ENCODE measurements at regions not wholly inside any gene's neighbourhood (a gene's known extent, or its start where the extent isn't known, plus 50 kb on each side); places are given as distances from the start of the nearest gene placed in this dataset.

DNA sequence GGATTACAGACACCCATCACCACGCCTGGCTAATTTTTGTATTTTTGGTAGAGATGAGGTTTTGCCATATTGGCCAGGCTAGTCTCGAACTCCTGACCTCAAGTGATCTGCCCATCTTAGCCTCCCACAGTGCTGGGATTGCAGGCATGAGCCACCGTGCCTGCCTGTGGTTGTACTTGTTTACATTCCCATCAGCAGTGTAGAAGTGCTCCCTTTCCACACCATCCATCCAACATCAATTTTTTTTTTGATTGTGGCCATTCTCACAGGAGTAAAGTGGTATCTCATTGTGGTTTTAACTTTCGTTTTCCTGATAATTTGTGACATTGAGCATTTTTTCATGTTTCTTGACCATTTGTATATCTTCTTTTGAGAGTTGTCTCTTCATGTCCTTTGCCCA lies 1019.4 kb upstream of the SLC10A2 start:
- no peaks in the 10 kb centered on the region for H3K27me3 Mint-ChIP-seq (ENCODE audit: insufficient read depth, low read depth, poor library complexity)

More for the DNA sequence above, 1019.4 kb upstream of the SLC10A2 start:
- Mint-ChIP-seq H3K4me3 (no peak overlapping the region), H3K9me3 (peaks cover 7% of the 10 kb centered on the region; the same call in 2 of the 3 replicates), H3K36me3 (ENCODE audit: low read depth) (no peaks in the 10 kb centered on the region; the same call in 1 of the 3 replicates), H3K27ac (no peak overlapping the region), H3K4me1 (no peaks in the 10 kb centered on the region)
- no peak overlapping the region for H3K4me2 ChIP-seq
- no peak overlapping the region for H2AFZ ChIP-seq
- no peaks in the 10 kb centered on the region for H3K79me2 ChIP-seq (replicated peaks; ENCODE audit: insufficient read depth)
- no peaks in the 10 kb centered on the region for H3K9me2 ChIP-seq (ENCODE audit: insufficient read depth)
- no peaks in the 10 kb centered on the region for H3K27me3 ChIP-seq (ENCODE audit: insufficient read depth)
- H3K36me3 ChIP-seq (ENCODE audit: insufficient read depth), result no peaks in the 10 kb centered on the region
- no peak overlapping the region for H3K4me3 ChIP-seq
- DNase-seq (ENCODE audit: low spot score) (no peak), ATAC-seq (no peak)
- H3F3A ChIP-seq (replicated peaks; ENCODE audit: low read depth), result no peaks in the 10 kb centered on the region
- TF ChIP-seq POLR2AphosphoS5 (IDR thresholded peaks at IDR 0.05; ENCODE audit: low read depth) (no peak), ZNF114 (CRISPR knock-in tag; IDR thresholded peaks at IDR 0.05) (no peak), EZH2phosphoT487 (IDR thresholded peaks at IDR 0.05; ENCODE audit: unreplicated experiment) (no peak), JUNB (IDR thresholded peaks at IDR 0.05; ENCODE audit: unreplicated experiment) (no peak), STAT1 (IDR thresholded peaks at IDR 0.05; ENCODE audit: unreplicated experiment) (no peak), CREB1 (CRISPR knock-in tag; IDR thresholded peaks at IDR 0.05; ENCODE audit: low read depth) (no peak), EZH2 (IDR thresholded peaks at IDR 0.05; ENCODE audit: low read depth, unreplicated experiment) (no peak), NANOG (IDR thresholded peaks at IDR 0.05; ENCODE audit: borderline replicate concordance) (no peak), ZNF331 (CRISPR knock-in tag; IDR thresholded peaks at IDR 0.05; ENCODE audit: low read depth) (no peak)
- TF ChIP-seq, protein P1, sequence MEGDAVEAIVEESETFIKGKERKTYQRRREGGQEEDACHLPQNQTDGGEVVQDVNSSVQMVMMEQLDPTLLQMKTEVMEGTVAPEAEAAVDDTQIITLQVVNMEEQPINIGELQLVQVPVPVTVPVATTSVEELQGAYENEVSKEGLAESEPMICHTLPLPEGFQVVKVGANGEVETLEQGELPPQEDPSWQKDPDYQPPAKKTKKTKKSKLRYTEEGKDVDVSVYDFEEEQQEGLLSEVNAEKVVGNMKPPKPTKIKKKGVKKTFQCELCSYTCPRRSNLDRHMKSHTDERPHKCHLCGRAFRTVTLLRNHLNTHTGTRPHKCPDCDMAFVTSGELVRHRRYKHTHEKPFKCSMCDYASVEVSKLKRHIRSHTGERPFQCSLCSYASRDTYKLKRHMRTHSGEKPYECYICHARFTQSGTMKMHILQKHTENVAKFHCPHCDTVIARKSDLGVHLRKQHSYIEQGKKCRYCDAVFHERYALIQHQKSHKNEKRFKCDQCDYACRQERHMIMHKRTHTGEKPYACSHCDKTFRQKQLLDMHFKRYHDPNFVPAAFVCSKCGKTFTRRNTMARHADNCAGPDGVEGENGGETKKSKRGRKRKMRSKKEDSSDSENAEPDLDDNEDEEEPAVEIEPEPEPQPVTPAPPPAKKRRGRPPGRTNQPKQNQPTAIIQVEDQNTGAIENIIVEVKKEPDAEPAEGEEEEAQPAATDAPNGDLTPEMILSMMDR (conservative IDR thresholded peaks at IDR 0.05; ENCODE audit: low read depth in 2 of 2), result no peak
- TF ChIP-seq, protein P2, sequence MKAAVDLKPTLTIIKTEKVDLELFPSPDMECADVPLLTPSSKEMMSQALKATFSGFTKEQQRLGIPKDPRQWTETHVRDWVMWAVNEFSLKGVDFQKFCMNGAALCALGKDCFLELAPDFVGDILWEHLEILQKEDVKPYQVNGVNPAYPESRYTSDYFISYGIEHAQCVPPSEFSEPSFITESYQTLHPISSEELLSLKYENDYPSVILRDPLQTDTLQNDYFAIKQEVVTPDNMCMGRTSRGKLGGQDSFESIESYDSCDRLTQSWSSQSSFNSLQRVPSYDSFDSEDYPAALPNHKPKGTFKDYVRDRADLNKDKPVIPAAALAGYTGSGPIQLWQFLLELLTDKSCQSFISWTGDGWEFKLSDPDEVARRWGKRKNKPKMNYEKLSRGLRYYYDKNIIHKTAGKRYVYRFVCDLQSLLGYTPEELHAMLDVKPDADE (IDR thresholded peaks at IDR 0.05), result no peak
- TF ChIP-seq, protein P3, sequence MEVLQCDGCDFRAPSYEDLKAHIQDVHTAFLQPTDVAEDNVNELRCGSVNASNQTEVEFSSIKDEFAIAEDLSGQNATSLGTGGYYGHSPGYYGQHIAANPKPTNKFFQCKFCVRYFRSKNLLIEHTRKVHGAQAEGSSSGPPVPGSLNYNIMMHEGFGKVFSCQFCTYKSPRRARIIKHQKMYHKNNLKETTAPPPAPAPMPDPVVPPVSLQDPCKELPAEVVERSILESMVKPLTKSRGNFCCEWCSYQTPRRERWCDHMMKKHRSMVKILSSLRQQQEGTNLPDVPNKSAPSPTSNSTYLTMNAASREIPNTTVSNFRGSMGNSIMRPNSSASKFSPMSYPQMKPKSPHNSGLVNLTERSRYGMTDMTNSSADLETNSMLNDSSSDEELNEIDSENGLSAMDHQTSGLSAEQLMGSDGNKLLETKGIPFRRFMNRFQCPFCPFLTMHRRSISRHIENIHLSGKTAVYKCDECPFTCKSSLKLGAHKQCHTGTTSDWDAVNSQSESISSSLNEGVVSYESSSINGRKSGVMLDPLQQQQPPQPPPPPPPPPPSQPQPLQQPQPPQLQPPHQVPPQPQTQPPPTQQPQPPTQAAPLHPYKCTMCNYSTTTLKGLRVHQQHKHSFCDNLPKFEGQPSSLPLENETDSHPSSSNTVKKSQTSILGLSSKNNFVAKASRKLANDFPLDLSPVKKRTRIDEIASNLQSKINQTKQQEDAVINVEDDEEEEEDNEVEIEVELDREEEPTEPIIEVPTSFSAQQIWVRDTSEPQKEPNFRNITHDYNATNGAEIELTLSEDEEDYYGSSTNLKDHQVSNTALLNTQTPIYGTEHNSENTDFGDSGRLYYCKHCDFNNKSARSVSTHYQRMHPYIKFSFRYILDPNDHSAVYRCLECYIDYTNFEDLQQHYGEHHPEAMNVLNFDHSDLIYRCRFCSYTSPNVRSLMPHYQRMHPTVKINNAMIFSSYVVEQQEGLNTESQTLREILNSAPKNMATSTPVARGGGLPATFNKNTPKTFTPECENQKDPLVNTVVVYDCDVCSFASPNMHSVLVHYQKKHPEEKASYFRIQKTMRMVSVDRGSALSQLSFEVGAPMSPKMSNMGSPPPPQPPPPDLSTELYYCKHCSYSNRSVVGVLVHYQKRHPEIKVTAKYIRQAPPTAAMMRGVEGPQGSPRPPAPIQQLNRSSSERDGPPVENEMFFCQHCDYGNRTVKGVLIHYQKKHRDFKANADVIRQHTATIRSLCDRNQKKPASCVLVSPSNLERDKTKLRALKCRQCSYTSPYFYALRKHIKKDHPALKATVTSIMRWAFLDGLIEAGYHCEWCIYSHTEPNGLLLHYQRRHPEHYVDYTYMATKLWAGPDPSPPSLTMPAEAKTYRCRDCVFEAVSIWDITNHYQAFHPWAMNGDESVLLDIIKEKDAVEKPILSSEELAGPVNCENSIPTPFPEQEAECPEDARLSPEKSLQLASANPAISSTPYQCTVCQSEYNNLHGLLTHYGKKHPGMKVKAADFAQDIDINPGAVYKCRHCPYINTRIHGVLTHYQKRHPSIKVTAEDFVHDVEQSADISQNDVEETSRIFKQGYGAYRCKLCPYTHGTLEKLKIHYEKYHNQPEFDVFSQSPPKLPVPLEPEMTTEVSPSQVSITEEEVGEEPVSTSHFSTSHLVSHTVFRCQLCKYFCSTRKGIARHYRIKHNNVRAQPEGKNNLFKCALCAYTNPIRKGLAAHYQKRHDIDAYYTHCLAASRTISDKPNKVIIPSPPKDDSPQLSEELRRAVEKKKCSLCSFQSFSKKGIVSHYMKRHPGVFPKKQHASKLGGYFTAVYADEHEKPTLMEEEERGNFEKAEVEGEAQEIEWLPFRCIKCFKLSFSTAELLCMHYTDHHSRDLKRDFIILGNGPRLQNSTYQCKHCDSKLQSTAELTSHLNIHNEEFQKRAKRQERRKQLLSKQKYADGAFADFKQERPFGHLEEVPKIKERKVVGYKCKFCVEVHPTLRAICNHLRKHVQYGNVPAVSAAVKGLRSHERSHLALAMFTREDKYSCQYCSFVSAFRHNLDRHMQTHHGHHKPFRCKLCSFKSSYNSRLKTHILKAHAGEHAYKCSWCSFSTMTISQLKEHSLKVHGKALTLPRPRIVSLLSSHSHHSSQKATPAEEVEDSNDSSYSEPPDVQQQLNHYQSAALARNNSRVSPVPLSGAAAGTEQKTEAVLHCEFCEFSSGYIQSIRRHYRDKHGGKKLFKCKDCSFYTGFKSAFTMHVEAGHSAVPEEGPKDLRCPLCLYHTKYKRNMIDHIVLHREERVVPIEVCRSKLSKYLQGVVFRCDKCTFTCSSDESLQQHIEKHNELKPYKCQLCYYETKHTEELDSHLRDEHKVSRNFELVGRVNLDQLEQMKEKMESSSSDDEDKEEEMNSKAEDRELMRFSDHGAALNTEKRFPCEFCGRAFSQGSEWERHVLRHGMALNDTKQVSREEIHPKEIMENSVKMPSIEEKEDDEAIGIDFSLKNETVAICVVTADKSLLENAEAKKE (CRISPR knock-in tag; IDR thresholded peaks at IDR 0.05), result no peak
- TF ChIP-seq, protein P4, sequence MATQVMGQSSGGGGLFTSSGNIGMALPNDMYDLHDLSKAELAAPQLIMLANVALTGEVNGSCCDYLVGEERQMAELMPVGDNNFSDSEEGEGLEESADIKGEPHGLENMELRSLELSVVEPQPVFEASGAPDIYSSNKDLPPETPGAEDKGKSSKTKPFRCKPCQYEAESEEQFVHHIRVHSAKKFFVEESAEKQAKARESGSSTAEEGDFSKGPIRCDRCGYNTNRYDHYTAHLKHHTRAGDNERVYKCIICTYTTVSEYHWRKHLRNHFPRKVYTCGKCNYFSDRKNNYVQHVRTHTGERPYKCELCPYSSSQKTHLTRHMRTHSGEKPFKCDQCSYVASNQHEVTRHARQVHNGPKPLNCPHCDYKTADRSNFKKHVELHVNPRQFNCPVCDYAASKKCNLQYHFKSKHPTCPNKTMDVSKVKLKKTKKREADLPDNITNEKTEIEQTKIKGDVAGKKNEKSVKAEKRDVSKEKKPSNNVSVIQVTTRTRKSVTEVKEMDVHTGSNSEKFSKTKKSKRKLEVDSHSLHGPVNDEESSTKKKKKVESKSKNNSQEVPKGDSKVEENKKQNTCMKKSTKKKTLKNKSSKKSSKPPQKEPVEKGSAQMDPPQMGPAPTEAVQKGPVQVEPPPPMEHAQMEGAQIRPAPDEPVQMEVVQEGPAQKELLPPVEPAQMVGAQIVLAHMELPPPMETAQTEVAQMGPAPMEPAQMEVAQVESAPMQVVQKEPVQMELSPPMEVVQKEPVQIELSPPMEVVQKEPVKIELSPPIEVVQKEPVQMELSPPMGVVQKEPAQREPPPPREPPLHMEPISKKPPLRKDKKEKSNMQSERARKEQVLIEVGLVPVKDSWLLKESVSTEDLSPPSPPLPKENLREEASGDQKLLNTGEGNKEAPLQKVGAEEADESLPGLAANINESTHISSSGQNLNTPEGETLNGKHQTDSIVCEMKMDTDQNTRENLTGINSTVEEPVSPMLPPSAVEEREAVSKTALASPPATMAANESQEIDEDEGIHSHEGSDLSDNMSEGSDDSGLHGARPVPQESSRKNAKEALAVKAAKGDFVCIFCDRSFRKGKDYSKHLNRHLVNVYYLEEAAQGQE (IDR thresholded peaks at IDR 0.05; ENCODE audit: unreplicated experiment), result no peak
- no peak overlapping the region for H3K27ac ChIP-seq (ENCODE audit: low read depth)
- H4K20me1 ChIP-seq (replicated peaks; ENCODE audit: insufficient read depth), result no peaks in the 10 kb centered on the region
- no peaks in the 10 kb centered on the region for H3K4me1 ChIP-seq (ENCODE audit: insufficient read depth)

Measured in GM23338 (cell line).